ENCODE measurements at regions not wholly inside any gene's neighbourhood (a gene's known extent, or its start where the extent isn't known, plus 50 kb on each side); places are given as distances from the start of the nearest gene placed in this dataset.

- TF ChIP-seq CTCF (IDR thresholded peaks at IDR 0.05) (no peak), POLR2A (IDR thresholded peaks at IDR 0.05) (no peak)
Observed at GRCh38 chr6:48564036-48564820, 453.2 kb upstream of the PTCHD4 start.
